Esophagus muscularis mucosa (tissue), 4 donors: ENCODE measurements at regions not wholly inside any gene's neighbourhood (a gene's known extent, or its start where the extent isn't known, plus 50 kb on each side); places are given as distances from the start of the nearest gene placed in this dataset.

Experiments
- CTCF ChIP-seq, 3 experiments: fragments of 200-600 bp in 2 of 3; fragments of 450-650 bp in 1 of 3; sonication (generic) in 2 of 3; IDR thresholded peaks; one replicate each; pipeline ENCODE4 v1.5.1; 2017 to 2019; ENCODE audit warnings: antibody characterized with exemption in 3 of 3, mild to moderate bottlenecking in 2 of 3, moderate library complexity in 1 of 3
- EP300 ChIP-seq: sonication (generic); formaldehyde crosslinking; IDR thresholded peaks from one replicate; pipeline ENCODE4 v1.6.1; 2017; ENCODE audit warnings: antibody characterized with exemption
- POLR2A ChIP-seq: fragments of 450-650 bp; IDR thresholded peaks from one replicate; pipeline ENCODE4 v1.6.1; 2017; ENCODE audit warnings: antibody characterized with exemption, moderate library complexity, mild to moderate bottlenecking, low read depth
- POLR2AphosphoS5 ChIP-seq, 2 donors: sonication (generic); formaldehyde crosslinking; IDR thresholded peaks; one replicate each; pipeline ENCODE4 v1.6.1; 2017; ENCODE audit warnings: antibody characterized with exemption in 2 of 2

DNA sequence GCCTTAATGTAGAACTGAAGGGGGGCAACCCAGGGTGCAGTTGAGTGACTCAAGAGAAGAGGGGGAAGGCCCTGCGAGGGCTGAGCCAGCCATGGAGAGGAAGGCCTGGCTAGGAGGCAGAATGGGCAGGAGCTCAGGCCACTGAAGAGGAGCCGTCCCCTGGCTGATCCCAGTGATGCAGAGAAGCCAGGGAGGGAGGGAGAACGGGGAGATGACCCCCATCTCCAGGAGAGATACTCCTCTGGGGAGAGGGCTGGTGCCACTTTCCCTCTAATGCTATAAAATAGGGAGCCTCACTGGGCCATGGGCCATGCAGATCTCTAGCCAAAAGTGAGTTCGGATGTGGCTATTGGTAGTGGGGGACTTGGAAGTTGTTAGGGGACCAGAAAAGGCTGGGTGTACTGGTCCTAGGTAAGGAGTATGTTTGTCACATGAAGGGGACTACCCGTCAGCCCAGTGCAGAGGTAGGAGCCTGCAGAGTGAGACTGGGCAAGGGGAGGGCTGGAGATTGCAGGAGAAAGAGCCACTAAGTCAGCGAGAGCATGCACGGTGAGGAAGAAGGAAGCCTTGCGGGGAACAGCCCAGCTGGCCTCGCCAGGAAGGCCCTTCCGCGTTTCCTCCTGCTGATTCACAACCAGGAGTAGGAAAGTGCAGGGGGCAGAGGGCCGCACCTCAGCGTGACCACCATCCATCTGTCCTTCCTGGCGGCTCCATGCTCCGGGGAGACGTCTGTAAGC lies 347.6 kb downstream of the TCERG1L start:
- TF ChIP-seq CTCF (IDR thresholded peaks at IDR 0.05) (no peak), POLR2AphosphoS5 (IDR thresholded peaks at IDR 0.05) (no peak), POLR2A (no peak), EP300 (no peak)
